GM12878 (cell line): ENCODE measurements at regions not wholly inside any gene's neighbourhood (a gene's known extent, or its start where the extent isn't known, plus 50 kb on each side); places are given as distances from the start of the nearest gene placed in this dataset.
"Not testable (repeated sequence)": the region's sequence is repeated elsewhere in the genome, so short reads cannot be mapped to it uniquely, and the experiment has no call there.

Experiments used
- ATAC-seq: fragments of 200-7000 bp; cut with Tn5 transposase; 3 replicates; pipeline ENCODE4 v1.9.1; 2020; ENCODE audit warnings: mild to moderate bottlenecking, moderate library complexity
- BruUV-seq: library from RNA; stranded (reverse); fragments of 400-500 nt; replicated peaks from 2 replicates; lab custom pipeline; 2021; lab: Mats Ljungman, UMichigan
- CTCF ChIA-PET: fragments of 300-600 bp; sonication (Branson Sonifier 250); formaldehyde crosslinking; extraction: SDS; loops from one replicate; lab custom pipeline; 2021; ENCODE audit warnings: inconsistent platforms; lab: Yijun Ruan, JAX
- POLR2A ChIA-PET: fragments of 350-600 bp; formaldehyde crosslinking; extraction: SDS; loops from one replicate; lab custom pipeline; 2021; ENCODE audit warnings: inconsistent platforms; lab: Charles Lee
- RAD21 ChIA-PET: fragments of 300-600 bp; sonication (Branson Sonifier 250); formaldehyde crosslinking; loops from one replicate; lab custom pipeline; 2023; ENCODE audit warnings: antibody characterized with exemption; ENCODE audit not compliant: unreplicated experiment; lab: Charles Lee
- SMC1A ChIA-PET: fragments of 300-600 bp; sonication (Branson Sonifier 250); formaldehyde crosslinking; loops from one replicate; lab custom pipeline; 2023; ENCODE audit not compliant: unreplicated experiment, uncharacterized antibody; lab: Charles Lee
- DNase-seq: peaks from one replicate; pipeline ENCODE4 v3.0.0-alpha.2; 2011; ENCODE audit warnings: low read depth, low spot score
- FAIRE-seq: peaks from 3 replicates; lab custom pipeline; 2011; peaks lifted over from hg19 to GRCh38; lab: Jason Lieb, UNC
- H2AFZ ChIP-seq: 2 replicates; pipeline ENCODE4 v1.6.0; 2011; ENCODE audit warnings: low read depth, low read length, control low read depth; ENCODE audit not compliant: control insufficient read depth
- H3K27ac ChIP-seq: 2 replicates; pipeline ENCODE4 v1.5.1; 2011; ENCODE audit warnings: control low read depth; ENCODE audit not compliant: control insufficient read depth, insufficient read depth
- H3K27me3 ChIP-seq, 2 experiments: replicated peaks in 1 of 2; 2 replicates each; pipeline versions ENCODE4 v1.6.0 to v1.6.1; 2011; ENCODE audit warnings: low read length in 1 of 2; ENCODE audit not compliant: control insufficient read depth in 2 of 2, insufficient read depth in 2 of 2
- H3K36me3 ChIP-seq, 2 experiments: 2 replicates each; pipeline ENCODE4 v1.5.1; 2011; ENCODE audit warnings: low read length in 1 of 2; ENCODE audit not compliant: control insufficient read depth in 2 of 2, insufficient read depth in 2 of 2
- H3K4me1 ChIP-seq: 2 replicates; pipeline ENCODE4 v1.6.1; 2011; ENCODE audit warnings: mild to moderate bottlenecking, low read length, moderate library complexity, mixed read lengths; ENCODE audit not compliant: control insufficient read depth, insufficient read depth
- H3K4me2 ChIP-seq: 2 replicates; pipeline ENCODE4 v1.6.0; 2011; ENCODE audit warnings: control low read depth; ENCODE audit not compliant: control insufficient read depth, insufficient read depth
- H3K4me3 ChIP-seq: fragments of 200-600 bp; sonication (generic); 2 replicates; pipeline ENCODE4 v1.5.1; 2016
- H3K79me2 ChIP-seq: 2 replicates; pipeline ENCODE4 v1.6.0; 2011; ENCODE audit warnings: low read length; ENCODE audit not compliant: control insufficient read depth, insufficient read depth
- H3K9ac ChIP-seq: 2 replicates; pipeline ENCODE4 v1.8.0; 2011; ENCODE audit warnings: low read length, control low read depth, mixed read lengths; ENCODE audit not compliant: control insufficient read depth, insufficient read depth
- H3K9me3 ChIP-seq: replicated peaks from 3 replicates; pipeline ENCODE4 v1.5.1; 2011; ENCODE audit warnings: mild to moderate bottlenecking, low read length; ENCODE audit not compliant: control insufficient read depth, insufficient read depth
- H4K20me1 ChIP-seq: 2 replicates; pipeline ENCODE4 v1.6.0; 2011; ENCODE audit not compliant: control insufficient read depth, insufficient read depth
- E2F4 ChIP-seq: IDR thresholded peaks from 2 replicates; pipeline ENCODE4 v1.6.1; 2012; ENCODE audit warnings: low read depth, low read length, improper control_type of control experiment
- HCFC1 ChIP-seq: fragments of 150-350 bp; IDR thresholded peaks from 2 replicates; pipeline ENCODE4 v1.6.1; 2014; ENCODE audit warnings: low read length
- NR2F1 ChIP-seq: fragments of 450-650 bp; conservative IDR thresholded peaks from 2 replicates; pipeline ENCODE4 v1.6.1; 2017; ENCODE audit warnings: mild to moderate bottlenecking
- PKNOX1 ChIP-seq: fragments of 450-650 bp; IDR thresholded peaks from 2 replicates; pipeline ENCODE4 v1.6.1; 2016; ENCODE audit warnings: mild to moderate bottlenecking
- RELB ChIP-seq: fragments of 450-650 bp; IDR thresholded peaks from 2 replicates; pipeline ENCODE4 v1.6.1; 2017; ENCODE audit warnings: low read depth, mild to moderate bottlenecking, moderate library complexity
- SKIL ChIP-seq: fragments of 450-650 bp; IDR thresholded peaks from 2 replicates; pipeline ENCODE4 v1.6.1; 2017; ENCODE audit warnings: mild to moderate bottlenecking, low read depth, inconsistent platforms; ENCODE audit not compliant: poor library complexity, severe bottlenecking
- TCF7 ChIP-seq: IDR thresholded peaks from 2 replicates; pipeline ENCODE4 v1.6.1; 2014; ENCODE audit warnings: antibody characterized with exemption, borderline replicate concordance
- ZBTB33 ChIP-seq: fragments of 450-650 bp; IDR thresholded peaks from 2 replicates; pipeline ENCODE4 v1.6.1; 2017; ENCODE audit warnings: mild to moderate bottlenecking
- ZNF217 ChIP-seq: fragments of 450-650 bp; IDR thresholded peaks from 2 replicates; pipeline ENCODE4 v1.6.1; 2017; ENCODE audit warnings: antibody characterized with exemption, mild to moderate bottlenecking
- WGBS: methylation state at CpG from one replicate; pipeline ENCODE4 v1.1.6; 2016; ENCODE audit warnings: low lambda C conversion rate; ENCODE audit not compliant: insufficient replicate concordance, insufficient coverage; ENCODE audit errors: missing lambda C conversion rate; 5-methylcytosine and 5-hydroxymethylcytosine counted together
- in situ Hi-C: fragments of 300-500 bp; cut with MboI; formaldehyde crosslinking; loops from 9 replicates; pipeline ENCODE4 v1.14.3; 2018; ENCODE audit warnings: mixed read lengths
- intact Hi-C: fragments of 100-400 bp; cut with micrococcal nuclease; formaldehyde crosslinking; loops from one replicate; pipeline ENCODE4 v1.14.2; 2022; ENCODE audit not compliant: unreplicated experiment

- TF ChIP-seq RELB, result no peak
- TF ChIP-seq PKNOX1, result no peak
- TF ChIP-seq SKIL, result no peak
- no peak for TF ChIP-seq NR2F1
- TF ChIP-seq TCF7, result no peak
- no peak for TF ChIP-seq ZNF217
- TF ChIP-seq HCFC1, result no peak
- no peak for TF ChIP-seq E2F4
- TF ChIP-seq ZBTB33, result no peak
- TF ChIP-seq, all 136 proteins: peak for 5
These were observed 133.3 kb downstream of the ABCC12 start (continued) for GRCh38 chr16:48022496-48022895.

- H3K27ac ChIP-seq, H3K4me3 ChIP-seq, H3K4me2 ChIP-seq, BruUV-seq, H3K79me2 ChIP-seq, DNase-seq, H3K36me3 ChIP-seq, H3K27me3 ChIP-seq, H3K9me3 ChIP-seq, H4K20me1 ChIP-seq, CTCF ChIA-PET, H2AFZ ChIP-seq, POLR2A ChIA-PET, SMC1A ChIA-PET, H3K9ac ChIP-seq, RAD21 ChIA-PET, in situ Hi-C loops, FAIRE-seq, intact Hi-C loops, H3K4me1 ChIP-seq, ATAC-seq: not testable (repeated sequence)
- whole genome bisulfite sequencing, result 27% methylated on average over 4 of the region's 6 CpGs
These were observed 135.2 kb downstream of the ABCC12 start for GRCh38 chr16:48020617-48021016.
